OCI-LY1 (cell line): ENCODE measurements at regions not wholly inside any gene's neighbourhood (a gene's known extent, or its start where the extent isn't known, plus 50 kb on each side); places are given as distances from the start of the nearest gene placed in this dataset.

ENCODE experiments used
- EZH2 ChIP-seq: fragments of 200-600 bp; sonication (generic), shearing (Covaris generic); IDR thresholded peaks from 2 replicates; pipeline ENCODE4 v1.8.0; 2017; ENCODE audit warnings: borderline replicate concordance, mixed run types, mild to moderate bottlenecking, antibody characterized with exemption, low read length, moderate library complexity, mixed read lengths
- TF ChIP-seq, protein P1 (sequence below): fragments of 200-600 bp; sonication (generic), shearing (Covaris generic); IDR thresholded peaks from 2 replicates; pipeline ENCODE4 v1.5.1; 2017; ENCODE audit warnings: mild to moderate bottlenecking, antibody characterized with exemption, low read length, moderate library complexity, mixed read lengths

DNA sequence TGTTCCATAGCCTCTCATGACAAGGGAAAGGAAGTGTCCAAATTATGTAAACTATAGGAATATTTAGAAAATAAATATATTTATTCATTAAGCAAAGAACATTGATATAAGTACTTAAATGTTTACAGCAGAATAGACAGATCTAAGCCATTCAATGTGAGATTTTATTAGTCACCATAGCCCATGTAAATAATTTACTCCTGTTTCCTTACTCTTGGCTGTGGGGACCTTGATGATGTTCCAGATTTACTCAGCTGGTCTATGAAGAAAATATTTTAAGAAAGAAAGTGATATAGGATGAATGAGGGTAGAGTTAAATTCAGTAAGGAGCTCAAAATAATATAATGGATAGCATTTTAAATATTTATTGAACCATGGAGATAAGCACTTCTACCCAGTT lies 442.6 kb upstream of the KLF6 start:
- TF ChIP-seq EZH2 = no peak
- TF ChIP-seq, protein P1, sequence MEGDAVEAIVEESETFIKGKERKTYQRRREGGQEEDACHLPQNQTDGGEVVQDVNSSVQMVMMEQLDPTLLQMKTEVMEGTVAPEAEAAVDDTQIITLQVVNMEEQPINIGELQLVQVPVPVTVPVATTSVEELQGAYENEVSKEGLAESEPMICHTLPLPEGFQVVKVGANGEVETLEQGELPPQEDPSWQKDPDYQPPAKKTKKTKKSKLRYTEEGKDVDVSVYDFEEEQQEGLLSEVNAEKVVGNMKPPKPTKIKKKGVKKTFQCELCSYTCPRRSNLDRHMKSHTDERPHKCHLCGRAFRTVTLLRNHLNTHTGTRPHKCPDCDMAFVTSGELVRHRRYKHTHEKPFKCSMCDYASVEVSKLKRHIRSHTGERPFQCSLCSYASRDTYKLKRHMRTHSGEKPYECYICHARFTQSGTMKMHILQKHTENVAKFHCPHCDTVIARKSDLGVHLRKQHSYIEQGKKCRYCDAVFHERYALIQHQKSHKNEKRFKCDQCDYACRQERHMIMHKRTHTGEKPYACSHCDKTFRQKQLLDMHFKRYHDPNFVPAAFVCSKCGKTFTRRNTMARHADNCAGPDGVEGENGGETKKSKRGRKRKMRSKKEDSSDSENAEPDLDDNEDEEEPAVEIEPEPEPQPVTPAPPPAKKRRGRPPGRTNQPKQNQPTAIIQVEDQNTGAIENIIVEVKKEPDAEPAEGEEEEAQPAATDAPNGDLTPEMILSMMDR = no peak
